Gastroesophageal sphincter (tissue), 4 donors: ENCODE measurements at regions not wholly inside any gene's neighbourhood (a gene's known extent, or its start where the extent isn't known, plus 50 kb on each side); places are given as distances from the start of the nearest gene placed in this dataset.
A peak's percentile ranks its signal among the peaks of the same experiment; 100 is the strongest.

Source experiments
- ATAC-seq: fragments of 150-250 bp; one replicate; pipeline ENCODE4 v1.9.1; 2016; ENCODE audit warnings: mild to moderate bottlenecking, moderate library complexity
- H3K27ac ChIP-seq, 4 donors: fragments of 200-600 bp; sonication (generic) in 3 of 4; 1 replicate in 3 of 4; 2 replicates in 1 of 4; pipeline ENCODE4 v1.5.1; 2016 to 2019
- H3K27me3 ChIP-seq: fragments of 200-600 bp; sonication (generic); one replicate; pipeline ENCODE4 v1.5.1; 2019
- H3K36me3 ChIP-seq, 2 donors: fragments of 200-600 bp; sonication (generic); one replicate each; pipeline ENCODE4 v1.5.1; 2019; ENCODE audit warnings: control low read depth in 1 of 2
- H3K4me1 ChIP-seq, 3 donors: fragments of 200-600 bp; sonication (generic); 1 replicate in 2 of 3; 2 replicates in 1 of 3; pipeline ENCODE4 v1.5.1; 2016 to 2019; ENCODE audit warnings: control low read depth in 2 of 3
- H3K4me3 ChIP-seq, 2 donors: fragments of 200-600 bp; sonication (generic); one replicate each; pipeline ENCODE4 v1.5.1; 2019; ENCODE audit warnings: mild to moderate bottlenecking in 1 of 2, moderate library complexity in 1 of 2
- H3K9me3 ChIP-seq, 3 donors: fragments of 200-600 bp; sonication (generic); one replicate each; pipeline ENCODE4 v1.5.1; 2017 to 2019; ENCODE audit warnings: control low read depth in 2 of 3
- EP300 ChIP-seq: sonication (generic); formaldehyde crosslinking; IDR thresholded peaks from one replicate; pipeline ENCODE4 v1.6.1; 2017; ENCODE audit warnings: antibody characterized with exemption, mild to moderate bottlenecking
- POLR2A ChIP-seq, 2 donors: fragments of 450-650 bp; IDR thresholded peaks; one replicate each; pipeline ENCODE4 v1.6.1; 2017; ENCODE audit warnings: antibody characterized with exemption in 2 of 2, mild to moderate bottlenecking in 2 of 2, moderate library complexity in 1 of 2
- POLR2AphosphoS5 ChIP-seq: sonication (generic); formaldehyde crosslinking; IDR thresholded peaks from one replicate; pipeline ENCODE4 v1.6.1; 2017; ENCODE audit warnings: antibody characterized with exemption
- WGBS, 2 donors: methylation state at CpG; one replicate each; pipeline ENCODE4 v1.1.5; 2018; ENCODE audit warnings: low coverage in 1 of 2; 5-methylcytosine and 5-hydroxymethylcytosine counted together
- TF ChIP-seq, protein P1 (sequence below), 4 experiments: fragments of 200-600 bp in 2 of 4; fragments of 450-650 bp in 2 of 4; sonication (generic) in 1 of 4; IDR thresholded peaks; one replicate each; pipeline ENCODE4 v1.5.1; 2017 to 2019; ENCODE audit warnings: antibody characterized with exemption in 4 of 4, mild to moderate bottlenecking in 2 of 4, moderate library complexity in 2 of 4

DNA sequence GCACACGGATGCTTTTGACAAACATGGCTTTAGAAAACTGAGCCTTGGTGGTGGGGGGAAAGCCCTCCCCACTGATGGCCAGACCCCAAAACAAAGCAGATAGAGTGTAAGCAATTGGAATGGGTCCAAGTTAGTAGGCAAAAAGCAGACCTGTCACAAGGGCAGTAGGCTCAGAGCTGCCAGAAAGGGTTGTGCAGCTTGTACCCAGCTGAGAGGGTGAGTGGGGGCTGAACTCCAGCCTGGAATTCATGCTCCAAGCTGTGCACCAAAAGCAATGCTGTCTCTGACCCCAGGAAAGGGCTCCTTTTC, 101.1 kb upstream of the TEX13D start:
- no peaks in the 10 kb centered on the region for H3K27me3 ChIP-seq
- H3K4me3 ChIP-seq = no peak overlapping the region
- H3K27ac ChIP-seq = peak overlapping the region in 2 of 4 donors; percentile 25 to 35
- H3K36me3 ChIP-seq = no peaks in the 10 kb centered on the region
- H3K4me1 ChIP-seq = peaks cover 0 to 15% (median 0%) of the 10 kb centered on the region in 3 donors
- H3K9me3 ChIP-seq = no peaks in the 10 kb centered on the region
- WGBS, 2 donors = no CpG with 5 or more reads among the region's 1 CpG
- TF ChIP-seq, protein P1, sequence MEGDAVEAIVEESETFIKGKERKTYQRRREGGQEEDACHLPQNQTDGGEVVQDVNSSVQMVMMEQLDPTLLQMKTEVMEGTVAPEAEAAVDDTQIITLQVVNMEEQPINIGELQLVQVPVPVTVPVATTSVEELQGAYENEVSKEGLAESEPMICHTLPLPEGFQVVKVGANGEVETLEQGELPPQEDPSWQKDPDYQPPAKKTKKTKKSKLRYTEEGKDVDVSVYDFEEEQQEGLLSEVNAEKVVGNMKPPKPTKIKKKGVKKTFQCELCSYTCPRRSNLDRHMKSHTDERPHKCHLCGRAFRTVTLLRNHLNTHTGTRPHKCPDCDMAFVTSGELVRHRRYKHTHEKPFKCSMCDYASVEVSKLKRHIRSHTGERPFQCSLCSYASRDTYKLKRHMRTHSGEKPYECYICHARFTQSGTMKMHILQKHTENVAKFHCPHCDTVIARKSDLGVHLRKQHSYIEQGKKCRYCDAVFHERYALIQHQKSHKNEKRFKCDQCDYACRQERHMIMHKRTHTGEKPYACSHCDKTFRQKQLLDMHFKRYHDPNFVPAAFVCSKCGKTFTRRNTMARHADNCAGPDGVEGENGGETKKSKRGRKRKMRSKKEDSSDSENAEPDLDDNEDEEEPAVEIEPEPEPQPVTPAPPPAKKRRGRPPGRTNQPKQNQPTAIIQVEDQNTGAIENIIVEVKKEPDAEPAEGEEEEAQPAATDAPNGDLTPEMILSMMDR (IDR thresholded peaks at IDR 0.05) = no peak
- TF ChIP-seq EP300 (no peak), POLR2AphosphoS5 (no peak), POLR2A (IDR thresholded peaks at IDR 0.05) (no peak)
- ATAC-seq = no peak

DNA sequence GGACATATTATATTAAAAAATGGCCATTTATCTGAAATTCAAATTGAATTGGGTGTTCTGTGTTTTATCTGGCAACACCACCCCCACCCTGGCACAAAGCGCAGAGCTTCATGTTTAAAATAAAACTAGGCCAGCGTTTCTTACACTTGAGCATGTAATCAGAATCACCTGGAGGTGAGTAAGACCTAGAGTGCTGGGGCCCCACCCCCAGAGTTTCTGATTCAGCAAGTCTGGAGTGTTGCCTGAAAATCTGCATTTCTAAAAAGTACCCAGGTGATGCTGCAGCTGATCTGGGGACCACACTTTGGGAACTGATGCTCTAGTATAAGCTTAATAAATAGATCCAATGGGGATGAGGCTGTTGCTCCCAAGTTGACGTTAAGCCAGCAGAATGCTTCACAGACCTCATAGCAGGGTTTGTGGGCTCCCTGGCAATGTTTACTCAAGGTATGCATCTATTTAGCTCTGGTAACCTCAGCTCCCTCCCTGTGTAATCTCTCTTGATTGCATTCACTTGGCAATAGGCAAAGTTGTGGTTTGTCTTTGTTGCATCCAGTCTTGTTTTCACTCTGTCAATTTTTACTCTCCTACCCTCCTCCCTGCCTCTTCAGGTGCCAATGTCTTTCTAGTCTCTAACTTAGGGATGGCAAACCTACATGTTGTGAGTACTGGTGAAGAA, 99.8 kb upstream of the TEX13D start:
- ATAC-seq = no peak
- TF ChIP-seq EP300 (no peak), POLR2AphosphoS5 (no peak), POLR2A (IDR thresholded peaks at IDR 0.05) (no peak)
- TF ChIP-seq, protein P1 (IDR thresholded peaks at IDR 0.05) = no peak
- Histone ChIP-seq H3K27ac (peak overlapping the region in 3 of 4 donors; percentile 28 to 52 (median 35)), H3K27me3 (no peaks in the 10 kb centered on the region), H3K4me3 (no peak overlapping the region), H3K36me3 (no peaks in the 10 kb centered on the region), H3K4me1 (peaks cover 0 to 15% (median 0%) of the 10 kb centered on the region in 3 donors), H3K9me3 (no peaks in the 10 kb centered on the region)
- WGBS, 2 donors = 37 to 56% methylated on average over 2 to 3 of the region's 3 CpGs

DNA sequence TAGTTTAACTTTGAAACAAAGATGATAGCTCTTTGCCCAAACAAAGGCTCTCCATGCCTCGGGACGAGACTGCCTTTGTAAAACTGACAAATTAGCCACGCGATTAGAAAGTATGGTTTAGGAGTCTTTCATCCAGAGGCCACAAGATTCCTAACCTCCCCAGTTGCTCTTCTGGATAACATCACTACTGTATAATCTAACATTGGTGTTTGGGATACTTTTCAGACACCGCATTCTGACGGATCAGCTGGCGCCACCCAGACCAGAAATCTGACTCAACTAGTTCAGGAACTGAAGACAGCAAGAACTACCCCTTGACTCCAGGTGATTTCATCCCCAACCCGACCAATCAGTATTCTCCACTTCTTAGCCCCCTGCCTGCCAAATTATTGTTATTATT, 98.1 kb upstream of the TEX13D start:
- Histone ChIP-seq H3K4me3 (no peak overlapping the region), H3K9me3 (no peaks in the 10 kb centered on the region), H3K27me3 (no peaks in the 10 kb centered on the region), H3K4me1 (peaks cover 0 to 15% (median 0%) of the 10 kb centered on the region in 3 donors), H3K36me3 (no peaks in the 10 kb centered on the region), H3K27ac (peak overlapping the region in 3 of 4 donors; percentile 24 to 56 (median 52))
- ATAC-seq = no peak
- TF ChIP-seq POLR2A (IDR thresholded peaks at IDR 0.05) = no peak
- TF ChIP-seq EP300 = no peak
- TF ChIP-seq POLR2AphosphoS5 = peak; percentile 29
- TF ChIP-seq, protein P1 (IDR thresholded peaks at IDR 0.05) = no peak
- 81% methylated on average over 2 of the region's 8 CpGs; no CpG with 5 or more reads in 1 of the 2 donors for WGBS, 2 donors

DNA sequence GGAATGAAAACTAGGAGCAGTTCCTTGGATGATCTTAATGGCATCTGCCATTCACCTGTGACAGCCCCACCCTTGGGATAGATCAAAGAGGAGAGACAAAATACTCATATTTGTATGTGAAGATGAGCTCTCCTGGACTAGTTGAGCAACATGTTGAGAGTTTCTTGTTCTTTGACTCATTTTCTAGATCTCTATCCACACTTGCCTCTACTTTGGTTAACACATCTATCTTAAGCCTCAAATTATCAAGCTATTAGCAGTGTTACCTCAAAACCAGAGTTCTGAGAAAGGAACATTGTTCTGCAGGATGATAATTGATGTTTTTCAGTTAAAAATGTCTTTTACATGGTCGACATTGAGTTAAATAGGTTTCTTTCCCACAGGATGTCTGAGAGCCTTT, 94.2 kb upstream of the TEX13D start:
- Histone ChIP-seq H3K27me3 (no peaks in the 10 kb centered on the region), H3K27ac (peak overlapping the region in 1 of 4 donors; percentile 31), H3K4me1 (peaks cover 0 to 22% (median 0%) of the 10 kb centered on the region in 3 donors), H3K9me3 (no peaks in the 10 kb centered on the region), H3K36me3 (no peaks in the 10 kb centered on the region), H3K4me3 (no peak overlapping the region)
- TF ChIP-seq POLR2AphosphoS5 (no peak), POLR2A (IDR thresholded peaks at IDR 0.05) (no peak), EP300 (no peak)
- TF ChIP-seq, protein P1 (IDR thresholded peaks at IDR 0.05) = no peak
- WGBS, 2 donors = 90% methylated on average over 1 of the region's 1 CpG; no CpG with 5 or more reads in 1 of the 2 donors
- ATAC-seq = no peak

DNA sequence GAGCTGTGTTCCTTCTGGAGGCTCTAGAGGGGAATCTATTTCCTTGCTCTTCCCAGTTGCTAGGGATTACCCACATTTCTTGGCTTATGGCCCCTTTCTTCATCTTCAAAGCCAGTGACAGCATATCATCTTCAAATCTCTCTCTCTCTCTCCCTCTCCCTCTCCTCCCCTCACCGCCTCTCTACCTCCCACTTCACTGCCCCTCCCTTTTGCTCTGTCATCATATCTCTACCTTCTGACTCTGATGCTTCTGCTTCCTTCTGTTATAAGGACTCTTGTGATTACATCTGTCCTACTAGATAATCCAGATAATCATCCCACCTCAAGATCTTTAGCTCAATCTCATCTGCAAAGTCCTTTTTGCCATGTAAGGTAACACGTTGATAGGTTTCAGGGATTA, 93.1 kb upstream of the TEX13D start:
- Histone ChIP-seq H3K9me3 (no peaks in the 10 kb centered on the region), H3K4me3 (no peak overlapping the region), H3K27me3 (no peaks in the 10 kb centered on the region), H3K4me1 (peaks cover 0 to 32% (median 0%) of the 10 kb centered on the region in 3 donors), H3K36me3 (no peaks in the 10 kb centered on the region), H3K27ac (peak overlapping the region in 3 of 4 donors; percentile 50 to 78 (median 76))
- no peak for ATAC-seq
- TF ChIP-seq, protein P1 (IDR thresholded peaks at IDR 0.05) = no peak
- TF ChIP-seq POLR2AphosphoS5 (no peak), POLR2A (IDR thresholded peaks at IDR 0.05) (no peak), EP300 (no peak)
- WGBS, 2 donors = 80% methylated on average over 1 of the region's 2 CpGs; no CpG with 5 or more reads in 1 of the 2 donors
